ENCODE measurements at regions not wholly inside any gene's neighbourhood (a gene's known extent, or its start where the extent isn't known, plus 50 kb on each side); places are given as distances from the start of the nearest gene placed in this dataset.

GRCh38 chr1:77627978-77628570 is 54.4 kb downstream of the ZZZ3 start:
- H3K79me2 ChIP-seq (ENCODE audit: insufficient read depth, low read length), result no peaks in the 10 kb centered on the region
- no peaks in the 10 kb centered on the region for H3K9me2 ChIP-seq (ENCODE audit: low read depth, low read length)
- no peak overlapping the region for H2AFZ ChIP-seq (ENCODE audit: low read length)
- TF ChIP-seq CTCF (IDR thresholded peaks at IDR 0.05; ENCODE audit: low read length) (no peak), EZH2 (IDR thresholded peaks at IDR 0.05; ENCODE audit: borderline replicate concordance, low read length) (no peak)
- H3K4me2 ChIP-seq (ENCODE audit: low read length), result no peak overlapping the region
- peaks cover 66% of the 10 kb centered on the region for H3K36me3 ChIP-seq (ENCODE audit: insufficient read depth, low read length)
- no peaks in the 10 kb centered on the region for H4K20me1 ChIP-seq (ENCODE audit: insufficient read depth, low read length)
- no peaks in the 10 kb centered on the region for H3F3A ChIP-seq (ENCODE audit: insufficient read depth, low read length)
- H3K4me3 ChIP-seq (ENCODE audit: low read depth, low read length, poor library complexity, severe bottlenecking), result no peak overlapping the region
- H3K4me1 ChIP-seq (ENCODE audit: insufficient read depth, low read length, severe bottlenecking), result peaks cover 3% of the 10 kb centered on the region
- no peak overlapping the region for H3K27ac ChIP-seq (ENCODE audit: low read depth, low read length, poor library complexity, severe bottlenecking)
- H3K9me3 ChIP-seq (ENCODE audit: low read length), result no peaks in the 10 kb centered on the region
- H3K9ac ChIP-seq (ENCODE audit: low read length), result no peak overlapping the region
- no peaks in the 10 kb centered on the region for H3K27me3 ChIP-seq (ENCODE audit: insufficient read depth, low read length)

- H3K4me3 ChIP-seq (ENCODE audit: low read depth, low read length, poor library complexity, severe bottlenecking), result no peak overlapping the region
- H3K9me2 ChIP-seq (ENCODE audit: low read depth, low read length), result no peaks in the 10 kb centered on the region
- peaks cover 55% of the 10 kb centered on the region for H3K36me3 ChIP-seq (ENCODE audit: insufficient read depth, low read length)
- no peak overlapping the region for H3K4me2 ChIP-seq (ENCODE audit: low read length)
- TF ChIP-seq CTCF (IDR thresholded peaks at IDR 0.05; ENCODE audit: low read length) (no peak), EZH2 (IDR thresholded peaks at IDR 0.05; ENCODE audit: borderline replicate concordance, low read length) (no peak)
- no peaks in the 10 kb centered on the region for H3K79me2 ChIP-seq (ENCODE audit: insufficient read depth, low read length)
- H3K27me3 ChIP-seq (ENCODE audit: insufficient read depth, low read length), result no peaks in the 10 kb centered on the region
- H2AFZ ChIP-seq (ENCODE audit: low read length), result no peak overlapping the region
- peaks cover 3% of the 10 kb centered on the region for H3K4me1 ChIP-seq (ENCODE audit: insufficient read depth, low read length, severe bottlenecking)
- no peak overlapping the region for H3K9ac ChIP-seq (ENCODE audit: low read length)
- no peaks in the 10 kb centered on the region for H3F3A ChIP-seq (ENCODE audit: insufficient read depth, low read length)
- H3K27ac ChIP-seq (ENCODE audit: low read depth, low read length, poor library complexity, severe bottlenecking), result no peak overlapping the region
- H3K9me3 ChIP-seq (ENCODE audit: low read length), result no peaks in the 10 kb centered on the region
- H4K20me1 ChIP-seq (ENCODE audit: insufficient read depth, low read length), result no peaks in the 10 kb centered on the region
These were observed 57.2 kb downstream of the ZZZ3 start for GRCh38 chr1:77625250-77625649.

- Histone ChIP-seq H3K27ac (ENCODE audit: low read depth, low read length, poor library complexity, severe bottlenecking) (no peak overlapping the region), H3K79me2 (ENCODE audit: insufficient read depth, low read length) (no peaks in the 10 kb centered on the region), H3K36me3 (ENCODE audit: insufficient read depth, low read length) (peaks cover 54% of the 10 kb centered on the region), H4K20me1 (ENCODE audit: insufficient read depth, low read length) (no peaks in the 10 kb centered on the region), H3K9me2 (ENCODE audit: low read depth, low read length) (no peaks in the 10 kb centered on the region), H2AFZ (ENCODE audit: low read length) (no peak overlapping the region), H3K27me3 (ENCODE audit: insufficient read depth, low read length) (no peaks in the 10 kb centered on the region), H3K4me3 (ENCODE audit: low read depth, low read length, poor library complexity, severe bottlenecking) (no peak overlapping the region), H3K4me2 (ENCODE audit: low read length) (no peak overlapping the region), H3K9ac (ENCODE audit: low read length) (no peak overlapping the region), H3K4me1 (ENCODE audit: insufficient read depth, low read length, severe bottlenecking) (peaks cover 3% of the 10 kb centered on the region), H3K9me3 (ENCODE audit: low read length) (no peaks in the 10 kb centered on the region), H3F3A (ENCODE audit: insufficient read depth, low read length) (no peaks in the 10 kb centered on the region)
- no peak for TF ChIP-seq CTCF (IDR thresholded peaks at IDR 0.05; ENCODE audit: low read length)
- no peak for TF ChIP-seq EZH2 (IDR thresholded peaks at IDR 0.05; ENCODE audit: borderline replicate concordance, low read length)
These were observed 58.4 kb downstream of the ZZZ3 start for GRCh38 chr1:77624102-77624501.

Data from OCI-LY1 (cell line).